ENCODE measurements at regions not wholly inside any gene's neighbourhood (a gene's known extent, or its start where the extent isn't known, plus 50 kb on each side); places are given as distances from the start of the nearest gene placed in this dataset.

- TF ChIP-seq CEBPB (IDR thresholded peaks at IDR 0.05; ENCODE audit: borderline replicate concordance in 1 of 2, low read depth in 2 of 2, low read length in 2 of 2) (no peak), NKRF (conservative IDR thresholded peaks at IDR 0.05) (no peak), TAF1 (IDR thresholded peaks at IDR 0.05; ENCODE audit: borderline replicate concordance, low read depth, low read length) (no peak)
Observed at GRCh38 chr1:147077081-147077480, 95.2 kb downstream of the PRKAB2 start.

Measured in GM12878 (cell line).